GM12872 (cell line): ENCODE measurements at regions not wholly inside any gene's neighbourhood (a gene's known extent, or its start where the extent isn't known, plus 50 kb on each side); places are given as distances from the start of the nearest gene placed in this dataset.

Experiments used
- TF ChIP-seq, protein P1 (sequence below): IDR thresholded peaks from 3 replicates; pipeline ENCODE4 v1.5.1; 2011; ENCODE audit warnings: low read depth, mild to moderate bottlenecking, low read length, moderate library complexity; ENCODE audit not compliant: insufficient read depth

DNA sequence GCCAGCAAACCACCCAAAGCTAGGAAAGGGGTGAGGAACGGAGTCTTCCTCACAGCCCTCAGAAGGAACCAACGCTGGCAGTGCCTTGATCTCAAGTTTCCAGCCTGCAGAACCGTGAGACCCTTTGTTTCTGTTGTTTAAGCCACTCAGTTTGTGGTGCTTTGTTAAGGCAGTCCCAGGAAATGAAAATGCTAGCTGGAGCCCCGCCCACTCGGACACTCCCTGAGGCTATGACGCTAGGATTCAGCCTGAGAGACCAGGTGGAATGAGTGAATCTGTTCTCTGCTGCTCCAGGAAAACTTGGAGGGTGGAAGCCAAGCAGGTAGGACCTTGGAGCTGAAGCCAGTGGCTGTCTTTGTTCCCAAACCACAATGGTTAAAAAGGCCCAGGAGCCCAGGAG lies 196.5 kb upstream of the POU3F1 start:
- TF ChIP-seq, protein P1, sequence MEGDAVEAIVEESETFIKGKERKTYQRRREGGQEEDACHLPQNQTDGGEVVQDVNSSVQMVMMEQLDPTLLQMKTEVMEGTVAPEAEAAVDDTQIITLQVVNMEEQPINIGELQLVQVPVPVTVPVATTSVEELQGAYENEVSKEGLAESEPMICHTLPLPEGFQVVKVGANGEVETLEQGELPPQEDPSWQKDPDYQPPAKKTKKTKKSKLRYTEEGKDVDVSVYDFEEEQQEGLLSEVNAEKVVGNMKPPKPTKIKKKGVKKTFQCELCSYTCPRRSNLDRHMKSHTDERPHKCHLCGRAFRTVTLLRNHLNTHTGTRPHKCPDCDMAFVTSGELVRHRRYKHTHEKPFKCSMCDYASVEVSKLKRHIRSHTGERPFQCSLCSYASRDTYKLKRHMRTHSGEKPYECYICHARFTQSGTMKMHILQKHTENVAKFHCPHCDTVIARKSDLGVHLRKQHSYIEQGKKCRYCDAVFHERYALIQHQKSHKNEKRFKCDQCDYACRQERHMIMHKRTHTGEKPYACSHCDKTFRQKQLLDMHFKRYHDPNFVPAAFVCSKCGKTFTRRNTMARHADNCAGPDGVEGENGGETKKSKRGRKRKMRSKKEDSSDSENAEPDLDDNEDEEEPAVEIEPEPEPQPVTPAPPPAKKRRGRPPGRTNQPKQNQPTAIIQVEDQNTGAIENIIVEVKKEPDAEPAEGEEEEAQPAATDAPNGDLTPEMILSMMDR, result no peak

DNA sequence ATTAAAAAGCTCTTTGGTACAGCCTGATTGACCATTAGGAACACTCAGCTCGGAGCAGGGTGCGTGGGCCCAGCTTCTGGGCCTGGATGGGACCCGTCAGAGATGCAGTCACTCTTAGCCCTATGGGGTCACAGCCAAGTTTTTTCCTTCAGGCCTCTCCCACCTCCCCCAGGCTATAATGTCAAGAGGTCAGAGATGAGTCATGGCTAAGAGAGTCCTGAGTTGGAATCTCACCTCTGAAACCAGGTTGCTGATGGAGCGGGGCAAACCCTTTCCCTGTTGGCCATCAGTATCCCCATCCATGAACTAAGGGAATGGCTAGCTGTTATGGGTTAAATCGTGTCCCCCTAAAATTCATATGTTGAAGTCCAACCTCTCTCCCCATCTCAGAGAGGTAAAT lies 195.9 kb upstream of the POU3F1 start:
- TF ChIP-seq, protein P1, result no peak

DNA sequence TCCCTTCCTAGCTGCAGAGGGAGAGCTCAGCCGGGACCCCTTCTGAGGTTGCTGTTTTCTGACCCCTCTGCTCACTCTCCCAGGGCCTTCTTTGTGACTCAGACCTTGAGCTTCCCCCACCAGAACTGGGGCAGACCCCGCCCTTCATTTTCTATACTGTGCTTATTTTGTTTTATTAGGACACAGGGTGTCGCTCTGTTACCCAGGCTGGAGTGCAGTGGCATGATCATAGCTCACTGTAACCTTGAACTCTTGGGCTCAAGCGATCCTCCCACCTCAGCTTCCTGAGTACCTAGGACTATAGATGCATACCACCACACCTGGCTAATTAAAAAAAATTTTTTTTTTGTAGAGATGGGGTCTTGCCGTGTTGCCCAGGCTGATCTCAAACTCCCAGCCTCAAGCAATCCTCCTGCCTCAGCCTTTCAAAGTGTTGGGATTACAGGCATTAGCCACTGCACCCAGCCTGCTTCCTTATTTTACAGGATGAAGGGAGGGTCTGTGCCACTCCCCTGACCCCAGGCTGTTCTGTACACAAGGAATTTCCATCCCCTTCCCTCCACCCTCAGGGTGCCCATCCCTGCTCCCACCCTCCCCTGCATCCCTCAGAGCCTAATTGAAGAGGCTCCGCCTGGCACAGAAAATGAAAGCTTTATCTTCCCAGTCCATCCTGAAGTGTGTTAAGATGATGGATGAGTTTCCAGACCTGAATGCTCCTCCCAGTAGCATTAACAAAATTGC lies 195.2 kb upstream of the POU3F1 start:
- TF ChIP-seq, protein P1, result no peak

DNA sequence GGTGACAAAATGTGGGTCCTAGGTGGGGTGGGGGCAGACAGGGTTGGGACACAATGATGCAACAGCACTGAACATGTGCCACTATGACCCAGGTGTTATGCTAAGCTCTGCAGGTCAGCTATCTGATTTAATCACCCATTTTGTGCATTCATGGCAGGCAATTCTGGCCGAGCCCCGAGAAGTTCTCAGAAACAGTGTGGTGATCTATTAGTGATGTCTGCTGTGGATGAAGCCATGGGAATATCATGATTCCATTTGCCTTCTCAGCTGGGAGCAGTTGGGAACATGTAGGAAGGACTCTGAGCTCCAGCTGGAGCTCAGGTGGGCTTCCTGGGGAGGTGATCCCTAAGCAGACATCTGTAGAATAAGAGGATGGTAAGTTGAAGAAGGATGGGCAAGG lies 194.0 kb upstream of the POU3F1 start:
- TF ChIP-seq, protein P1, result no peak

DNA sequence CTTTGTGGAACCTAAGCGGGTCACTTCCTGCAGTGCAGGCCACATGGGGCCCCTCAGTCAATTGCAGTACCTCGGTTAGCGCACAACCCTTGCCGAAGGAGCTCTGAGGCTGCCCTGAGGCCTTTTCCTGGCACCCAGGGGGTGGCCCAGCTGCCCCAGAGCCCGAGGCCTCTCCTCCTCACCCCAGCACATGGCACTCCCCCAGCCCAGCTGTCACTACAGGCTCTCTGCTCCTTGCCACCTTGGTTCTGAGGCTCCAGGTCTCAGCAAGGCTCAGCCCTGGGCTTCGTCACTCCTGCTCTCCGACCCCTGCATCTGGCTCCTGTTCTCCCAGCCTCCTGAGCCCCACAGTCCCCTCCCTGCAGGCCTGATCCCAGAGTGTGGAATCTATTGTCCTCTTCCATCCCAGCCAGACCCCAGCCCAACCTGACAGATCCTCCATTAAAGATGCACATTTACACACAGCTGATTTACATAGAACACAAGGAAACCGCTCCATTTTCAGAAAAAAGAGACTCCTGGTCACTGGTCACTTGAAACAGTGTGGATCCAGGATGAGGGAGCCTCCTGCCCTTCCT lies 192.8 kb upstream of the POU3F1 start:
- TF ChIP-seq, protein P1, result no peak

DNA sequence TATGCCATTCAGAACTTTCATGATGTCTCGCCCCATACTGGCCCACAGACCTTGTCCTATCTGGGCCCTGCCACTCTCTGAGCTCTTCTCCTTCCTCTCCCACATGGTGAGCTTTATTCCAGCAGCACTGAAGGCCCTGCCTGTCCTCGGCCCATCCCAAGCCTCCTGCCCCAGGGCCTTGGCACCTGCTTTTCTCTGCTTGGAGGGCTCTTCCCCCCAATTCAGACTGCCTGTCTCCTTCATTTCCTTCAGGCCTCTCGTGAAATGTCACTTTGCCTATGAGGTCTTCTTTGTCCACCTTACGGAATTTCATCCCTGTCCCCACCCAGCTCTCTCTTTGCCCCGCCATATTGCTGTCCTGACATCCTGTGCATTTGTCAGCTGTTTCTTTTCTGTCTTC lies 191.7 kb upstream of the POU3F1 start:
- TF ChIP-seq, protein P1, result no peak

DNA sequence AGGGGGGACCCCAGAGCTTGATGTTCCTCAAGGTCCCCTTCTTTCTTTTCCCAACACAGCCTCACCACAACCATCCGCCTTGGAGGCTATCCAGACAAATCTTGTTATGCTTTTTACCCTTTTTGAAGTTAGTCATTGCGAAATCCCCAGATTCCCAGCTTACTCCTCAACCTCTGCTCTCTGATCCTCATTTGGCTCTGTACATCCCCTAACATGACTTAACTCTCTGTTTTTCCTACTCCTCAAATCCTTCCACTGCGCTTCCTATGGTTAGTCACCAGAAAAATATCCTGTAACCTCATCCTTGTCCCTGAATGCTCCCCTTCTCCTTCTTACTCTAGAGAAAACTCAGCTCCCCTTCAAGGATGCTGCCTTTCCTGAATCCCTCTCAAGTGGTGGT lies 189.1 kb upstream of the POU3F1 start:
- TF ChIP-seq, protein P1, result no peak
